ENCODE measurements at regions not wholly inside any gene's neighbourhood (a gene's known extent, or its start where the extent isn't known, plus 50 kb on each side); places are given as distances from the start of the nearest gene placed in this dataset.
"Not testable (repeated sequence)": the region's sequence is repeated elsewhere in the genome, so short reads cannot be mapped to it uniquely, and the experiment has no call there.

DNA sequence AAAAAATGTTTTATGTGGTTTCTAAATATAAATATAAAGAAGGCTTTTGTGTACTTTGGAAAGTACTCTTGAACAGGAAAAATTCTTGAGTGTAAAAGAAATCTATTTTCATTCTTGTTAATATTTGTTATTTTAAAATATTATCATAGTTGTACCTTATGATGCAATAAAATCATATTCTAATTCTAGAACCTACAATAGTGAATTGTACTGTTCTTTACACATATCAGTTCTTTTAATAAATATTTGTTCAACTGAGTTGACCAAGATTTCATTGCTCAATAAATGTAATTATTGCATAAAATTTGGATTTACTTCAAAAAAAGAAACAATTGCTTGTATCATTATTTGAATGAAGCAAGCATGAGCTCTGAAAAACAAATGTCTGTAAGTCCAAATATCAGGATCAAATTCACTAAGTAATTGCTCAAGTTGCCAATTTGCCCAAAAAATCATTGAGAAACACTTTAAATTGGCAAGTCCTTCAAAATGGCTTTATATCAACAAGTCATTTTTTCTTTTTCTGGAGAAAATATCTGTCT lies 191.6 kb upstream of the SLC16A7 start:
- no peak for DNase-seq (ENCODE audit: low spot score)

DNA sequence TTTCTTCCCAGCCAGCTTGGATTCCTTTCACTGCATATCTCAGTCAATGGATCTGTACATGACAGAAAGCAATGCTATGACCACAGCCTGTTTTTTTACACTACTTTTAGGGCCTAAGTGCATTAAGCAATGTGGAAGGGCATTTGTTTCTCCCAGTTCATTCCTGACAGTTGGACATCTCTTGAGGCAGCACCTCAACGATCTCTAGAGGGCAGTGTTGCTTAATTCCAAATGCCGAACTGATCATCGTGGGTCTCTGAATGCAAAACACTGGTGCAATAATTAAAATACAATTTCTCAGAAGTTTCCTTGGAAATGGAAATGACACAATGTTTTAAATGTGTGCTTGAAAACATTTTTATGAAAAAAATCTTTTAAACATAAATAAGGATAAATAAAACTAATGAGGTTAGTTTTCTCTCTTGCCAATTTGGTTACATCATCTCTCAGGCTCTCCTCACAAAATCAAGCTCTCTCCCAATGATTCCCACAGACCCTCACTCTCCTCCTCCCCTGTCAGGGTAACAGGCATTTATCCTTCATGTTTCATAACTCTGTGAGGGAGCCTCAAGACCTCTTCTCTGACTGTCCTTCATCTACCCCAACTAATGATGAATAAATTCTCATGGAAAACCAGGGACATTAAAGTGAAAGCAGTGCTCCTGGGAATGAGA lies 192.4 kb upstream of the SLC16A7 start:
- peak; percentile 80 for DNase-seq (ENCODE audit: low spot score)

DNA sequence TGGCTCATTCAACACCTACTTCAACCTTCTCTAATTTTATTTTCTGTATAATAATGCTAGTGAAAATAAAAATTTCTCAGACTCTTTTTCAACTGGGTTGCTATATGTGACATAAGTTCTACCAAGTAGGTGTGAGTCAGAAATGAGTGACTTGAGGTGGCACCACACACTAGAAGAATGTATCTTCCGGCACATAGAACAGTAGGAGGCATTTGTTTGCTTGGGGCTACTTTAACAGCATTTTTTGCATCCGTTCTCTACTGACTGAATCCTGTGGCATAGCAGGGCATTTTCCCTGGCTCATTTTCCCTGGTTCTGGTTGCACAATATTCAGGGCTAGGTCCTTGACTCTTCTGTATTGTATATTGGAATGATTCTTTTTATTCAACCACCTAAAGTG lies 194.0 kb upstream of the SLC16A7 start:
- DNase-seq (ENCODE audit: low spot score), result no peak

DNA sequence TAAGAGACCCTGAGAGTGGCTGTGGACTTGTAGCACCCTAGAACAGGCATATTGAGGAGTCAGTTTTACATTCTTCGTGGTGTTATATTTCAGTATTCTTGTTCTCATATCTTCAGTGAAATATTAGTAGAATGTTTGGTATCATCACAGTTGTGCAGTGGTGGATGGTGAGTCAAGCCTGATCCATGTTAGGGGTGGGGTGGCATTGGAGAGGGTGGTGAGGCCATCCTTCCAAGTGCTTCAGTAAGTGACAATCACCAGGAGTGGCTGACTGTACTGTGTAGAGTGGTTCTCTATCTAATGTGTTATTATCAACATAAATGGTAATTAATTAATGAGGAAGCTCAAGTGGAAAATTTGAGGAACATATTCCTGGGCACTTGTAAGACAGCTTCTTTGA lies 197.7 kb upstream of the SLC16A7 start:
- DNase-seq (ENCODE audit: low spot score), result no peak

DNA sequence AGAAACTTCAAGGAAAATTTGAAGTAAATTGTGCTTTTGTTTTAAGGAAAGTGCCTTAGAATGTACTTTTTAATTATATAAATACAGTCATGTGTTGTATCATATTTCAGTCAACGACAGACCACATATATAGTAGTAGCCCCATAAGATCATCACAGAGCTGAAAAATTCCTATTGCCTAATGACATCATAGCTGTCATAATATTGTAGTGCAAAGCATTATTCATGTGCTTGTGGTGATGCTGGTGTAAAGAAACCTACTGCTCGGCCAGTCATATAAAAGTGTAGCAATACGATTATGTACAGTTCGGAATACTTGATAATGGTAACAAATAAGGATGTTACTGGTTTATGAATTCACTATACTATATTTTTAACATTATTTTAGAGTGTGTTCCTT lies 198.9 kb upstream of the SLC16A7 start:
- DNase-seq (ENCODE audit: low spot score), result no peak

DNA sequence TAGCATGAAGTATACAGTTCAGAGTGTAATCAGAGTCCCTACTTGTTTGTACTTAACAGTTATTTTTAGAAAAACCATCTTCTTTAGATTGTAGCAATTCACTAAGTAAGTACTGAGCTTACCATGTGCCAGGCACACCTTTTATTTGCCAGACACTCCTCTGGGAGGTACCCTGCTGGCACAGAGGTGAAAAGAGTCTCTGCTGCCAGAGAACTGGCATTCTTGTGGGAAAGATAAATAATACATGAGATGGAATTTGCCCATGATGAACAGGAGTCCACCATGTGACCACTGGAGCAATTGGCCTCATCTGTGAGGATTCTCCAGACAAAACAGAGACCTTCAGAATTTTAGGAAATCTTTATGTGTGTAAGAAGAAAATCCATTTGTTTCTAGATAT lies 199.3 kb upstream of the SLC16A7 start:
- DNase-seq (ENCODE audit: low spot score), result no peak

DNA sequence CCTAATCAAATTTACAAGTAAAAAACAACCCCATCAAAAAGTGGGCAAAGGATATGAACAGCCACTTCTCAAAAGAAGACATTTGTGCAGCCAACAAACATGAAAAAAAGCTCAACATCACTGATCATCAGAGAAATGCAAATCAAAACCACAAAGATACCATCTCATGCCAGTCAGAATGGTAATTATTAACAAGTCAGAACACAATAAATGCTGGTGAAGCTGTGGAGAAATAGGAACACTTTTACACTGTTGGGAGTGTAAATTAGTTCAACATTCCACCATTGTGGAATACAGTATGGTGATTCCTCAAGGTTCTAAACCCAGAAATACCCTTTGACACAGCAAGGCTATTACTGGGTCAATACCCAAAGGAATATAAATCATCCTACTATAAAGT lies 200.5 kb upstream of the SLC16A7 start:
- not testable (repeated sequence) for DNase-seq (ENCODE audit: low spot score)

DNA sequence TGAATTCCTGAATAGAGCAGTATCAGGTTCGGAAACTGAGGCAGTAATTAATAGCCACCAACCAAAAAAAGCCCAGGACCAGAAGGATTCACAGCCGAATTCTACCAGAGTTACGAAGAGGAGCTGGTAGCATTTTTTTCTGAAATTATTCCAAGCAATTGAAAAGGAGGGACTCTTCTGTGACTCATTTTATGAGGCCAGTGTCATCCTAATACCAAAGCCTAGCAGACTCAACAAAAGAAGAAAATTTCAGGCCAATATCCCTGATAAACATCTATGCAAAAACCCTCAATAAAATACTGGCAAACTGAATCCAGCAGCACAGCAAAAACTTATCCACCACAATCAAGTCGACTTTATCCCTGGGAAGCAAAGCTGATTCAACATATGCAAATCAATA lies 202.3 kb upstream of the SLC16A7 start:
- no peak for DNase-seq (ENCODE audit: low spot score)

DNA sequence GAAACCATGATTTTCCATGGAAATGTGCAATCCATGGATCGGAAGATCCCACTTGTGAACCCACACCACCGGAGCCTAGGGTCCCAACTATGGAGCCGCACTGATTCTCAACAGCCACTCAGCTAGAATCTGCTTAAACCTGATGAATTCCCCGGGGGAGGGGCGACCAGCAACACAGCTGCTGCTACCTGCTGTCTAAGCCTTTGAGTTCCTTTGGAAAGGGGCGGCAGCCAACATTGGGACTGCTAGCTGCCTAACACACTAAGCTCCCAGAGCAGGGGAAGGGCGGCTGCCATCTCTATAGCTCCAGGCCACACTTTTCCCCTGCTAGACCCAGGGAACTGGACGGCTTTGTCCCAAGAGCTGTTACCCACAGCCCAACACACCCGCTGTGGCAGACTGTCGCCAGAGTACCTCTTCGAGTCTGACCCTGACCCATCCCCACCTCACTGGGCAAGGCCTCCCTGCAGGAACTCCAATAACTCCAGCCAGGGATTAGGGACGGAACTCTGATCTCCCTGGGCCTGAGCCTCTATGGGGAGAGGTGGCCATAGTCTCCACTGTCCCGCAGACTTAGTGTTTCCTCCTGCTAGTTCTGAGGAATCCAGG lies 205.8 kb upstream of the SLC16A7 start:
- no peak for DNase-seq (ENCODE audit: low spot score)

DNA sequence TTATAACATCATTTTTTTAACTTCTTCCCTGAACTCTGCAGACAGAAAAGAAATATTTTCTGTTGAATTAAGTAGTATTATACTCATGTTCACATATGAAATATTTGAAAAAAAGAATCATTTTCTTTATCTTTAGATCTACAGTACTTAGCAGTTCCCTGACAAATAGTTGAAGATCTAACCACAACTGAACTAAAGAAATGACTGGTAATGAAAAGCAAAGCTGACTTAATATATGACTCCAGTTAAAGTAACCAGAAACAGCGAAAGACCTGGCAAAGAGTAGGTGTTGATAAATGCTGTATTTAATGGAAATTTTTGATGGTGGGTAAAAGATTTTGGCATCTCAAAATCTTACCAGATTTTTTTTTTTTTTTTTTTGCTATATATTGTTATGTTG lies 207.1 kb upstream of the SLC16A7 start:
- DNase-seq (ENCODE audit: low spot score), result no peak

DNA sequence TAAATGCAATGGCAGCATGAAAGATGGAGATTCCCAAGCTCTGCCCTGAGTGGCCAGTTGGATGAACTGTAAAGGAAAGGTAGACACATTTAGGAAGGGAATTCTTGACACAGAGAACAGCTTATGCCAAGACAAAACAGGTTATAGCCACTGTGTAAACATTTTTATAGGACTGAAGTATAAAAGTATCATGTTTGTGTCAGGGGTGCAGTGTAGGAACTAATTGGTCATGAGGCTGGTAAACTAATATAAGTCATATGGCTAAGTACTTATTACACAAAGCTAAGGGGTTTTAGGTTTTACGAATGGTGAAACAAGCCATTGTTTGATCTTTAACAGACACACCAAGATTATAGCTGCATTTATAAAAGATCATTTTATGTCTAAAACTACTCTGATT lies 207.7 kb upstream of the SLC16A7 start:
- no peak for DNase-seq (ENCODE audit: low spot score)

DNA sequence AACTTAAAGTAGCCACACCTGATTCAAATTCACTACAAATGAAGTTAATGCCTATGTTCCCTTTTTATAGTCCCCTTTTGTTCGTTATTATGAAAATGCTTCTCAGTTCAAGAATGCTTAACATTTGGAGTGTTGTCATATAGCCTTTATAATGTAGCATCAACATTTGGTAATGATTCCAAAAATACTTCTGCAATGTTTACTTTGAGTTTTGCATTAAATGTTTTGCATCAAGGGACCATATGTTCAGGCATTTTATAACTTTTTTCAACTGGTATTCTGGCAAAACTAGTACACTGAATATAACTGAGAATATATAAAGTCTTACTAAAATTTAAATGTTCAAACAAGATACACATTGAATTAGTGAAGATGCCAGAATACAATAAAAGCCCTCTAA lies 209.6 kb upstream of the SLC16A7 start:
- no peak for DNase-seq (ENCODE audit: low spot score)

DNA sequence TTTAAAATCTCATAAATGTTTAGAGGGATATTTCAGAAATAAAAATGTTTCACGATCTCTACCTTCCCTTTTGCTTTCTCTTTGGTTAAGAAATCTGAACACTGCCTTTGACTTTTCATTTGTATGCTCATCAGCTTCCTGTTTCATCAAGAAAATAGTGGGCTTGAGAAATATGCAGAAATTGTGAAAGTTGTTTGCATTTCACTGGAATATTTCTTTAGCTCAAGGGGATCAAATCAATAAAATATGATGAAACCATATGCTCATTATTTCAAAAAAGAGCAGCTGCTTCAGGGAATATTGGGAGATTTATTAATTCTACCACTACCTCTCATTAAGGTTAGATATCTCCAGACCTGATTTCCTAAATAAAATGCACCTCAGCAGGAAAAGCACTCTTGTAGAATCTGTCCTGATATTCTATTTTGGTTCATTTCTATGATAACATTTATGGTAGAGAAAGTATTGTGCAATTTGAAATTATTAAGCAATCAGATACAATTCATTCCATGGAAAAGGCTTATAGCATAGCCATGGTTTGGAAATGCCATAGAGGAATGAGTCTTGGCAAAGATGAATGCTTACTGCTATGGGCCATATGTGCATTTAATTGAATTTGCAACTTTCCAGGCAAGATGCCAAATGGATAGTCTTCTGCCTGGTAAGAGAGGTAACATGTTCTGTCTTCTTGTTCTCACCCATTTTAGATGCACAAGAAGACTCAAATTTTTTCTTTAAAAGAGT lies 212.6 kb upstream of the SLC16A7 start:
- DNase-seq (ENCODE audit: low spot score), result no peak

DNA sequence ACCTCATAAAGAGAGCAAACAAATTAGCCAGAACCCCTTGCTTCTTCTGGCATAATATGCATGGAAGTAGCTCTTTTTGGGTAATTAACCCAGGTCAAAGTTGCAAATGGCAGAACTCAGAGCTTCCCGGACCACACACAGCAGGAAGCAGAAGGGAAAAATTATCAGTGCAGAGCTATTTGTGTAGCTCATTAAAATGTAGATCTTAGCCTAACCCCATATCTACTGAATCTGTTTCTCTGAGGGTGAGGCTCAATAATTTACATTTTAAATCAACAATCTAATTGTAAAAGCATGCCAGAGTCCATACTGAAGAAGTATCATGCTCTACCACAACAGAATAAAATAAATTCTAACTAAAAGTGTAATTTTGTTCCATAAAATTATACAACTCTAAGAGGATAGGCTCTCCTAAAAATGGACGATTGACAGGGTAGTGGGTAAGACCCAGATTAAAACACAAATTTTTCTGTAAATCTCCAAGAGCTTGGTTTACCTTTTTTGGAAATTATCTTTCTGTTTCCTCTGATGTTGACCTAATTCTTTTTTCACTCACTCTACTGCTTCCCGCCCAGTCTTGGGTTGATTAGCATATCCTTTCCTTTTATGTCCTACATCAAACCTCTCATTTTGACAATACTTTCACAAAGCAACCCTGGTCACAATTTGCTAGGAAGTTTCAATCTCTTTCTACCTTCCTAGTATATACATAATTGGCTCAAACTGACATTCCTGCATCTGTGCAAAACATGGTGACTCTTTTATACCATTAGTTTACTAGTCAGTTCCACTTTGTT lies 213.3 kb upstream of the SLC16A7 start:
- DNase-seq (ENCODE audit: low spot score), result no peak

DNA sequence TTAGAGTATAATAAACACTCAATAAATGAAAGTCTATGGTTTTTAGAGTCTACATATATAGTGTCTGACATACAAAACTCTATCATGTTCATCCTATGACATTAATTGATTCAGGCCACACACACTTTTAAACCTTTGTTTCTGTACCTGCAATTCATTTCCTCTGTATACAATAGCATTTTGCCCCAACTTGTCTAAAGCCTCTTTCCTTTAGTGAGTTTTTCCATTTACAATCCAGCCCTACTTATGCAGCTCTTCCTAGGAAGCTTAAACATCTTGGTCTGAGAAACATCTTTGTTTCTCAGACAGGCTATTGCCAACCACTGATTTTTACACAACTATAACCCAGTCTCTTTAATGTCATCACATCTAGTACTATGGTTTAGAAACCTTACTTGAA lies 214.7 kb upstream of the SLC16A7 start:
- no peak for DNase-seq (ENCODE audit: low spot score)

DNA sequence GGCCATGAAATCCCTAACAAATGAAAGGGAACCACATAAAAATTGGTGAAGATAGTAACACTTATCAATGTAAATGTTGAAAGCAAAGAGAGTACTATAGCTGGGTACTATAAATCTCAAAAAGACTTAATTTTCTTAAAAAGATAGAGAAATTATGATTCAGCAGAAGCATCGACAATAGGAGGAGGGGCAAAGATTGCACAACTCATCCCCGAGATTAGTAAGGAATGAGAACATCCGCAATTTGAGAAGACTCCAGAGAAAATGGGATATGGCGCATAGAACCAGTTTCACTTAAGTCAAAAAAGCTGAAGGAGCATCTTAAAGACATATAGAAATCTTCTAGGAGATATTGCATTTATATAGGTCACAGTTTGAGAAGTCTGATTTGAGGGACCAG lies 220.2 kb upstream of the SLC16A7 start:
- no peak for DNase-seq (ENCODE audit: low spot score)

DNA sequence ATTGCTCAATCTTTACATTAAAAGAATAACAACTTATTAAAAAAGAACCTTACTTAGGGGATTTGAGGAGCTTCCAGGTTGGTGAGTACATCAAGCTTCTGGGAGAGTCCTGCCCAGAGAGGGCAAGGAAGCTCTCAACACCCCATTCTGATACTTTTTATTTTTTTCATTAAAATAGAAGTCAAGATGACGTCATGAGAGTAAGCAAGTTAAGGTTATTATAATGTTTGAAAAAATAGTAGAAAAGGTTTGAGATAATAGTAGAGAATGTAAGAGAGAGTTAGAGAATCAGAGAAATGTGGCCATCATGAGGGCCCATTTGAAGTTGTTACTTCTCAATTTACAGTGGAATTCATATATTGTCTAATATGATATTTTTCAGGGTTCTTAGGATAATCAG lies 221.0 kb upstream of the SLC16A7 start:
- DNase-seq (ENCODE audit: low spot score), result no peak

DNA sequence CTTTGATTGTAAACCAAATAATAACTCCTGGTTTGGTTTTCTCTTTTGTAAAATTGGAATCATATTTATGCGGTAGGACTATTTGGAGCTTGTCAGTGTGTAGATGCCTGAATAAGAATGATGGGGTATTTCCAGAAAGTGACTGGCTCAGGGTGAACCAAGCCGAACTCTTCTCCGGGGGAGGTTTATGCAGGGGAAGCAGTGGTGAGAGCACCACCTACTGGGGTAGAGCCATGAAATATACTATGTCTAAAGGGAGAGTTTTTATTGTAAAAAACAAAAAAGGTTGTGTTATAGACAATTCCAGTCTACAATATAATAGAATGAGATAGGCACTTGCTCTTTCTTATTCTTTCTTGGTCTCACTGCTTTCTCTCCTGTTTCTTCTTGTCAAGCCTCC lies 222.9 kb upstream of the SLC16A7 start:
- DNase-seq (ENCODE audit: low spot score), result peak; percentile 59

DNA sequence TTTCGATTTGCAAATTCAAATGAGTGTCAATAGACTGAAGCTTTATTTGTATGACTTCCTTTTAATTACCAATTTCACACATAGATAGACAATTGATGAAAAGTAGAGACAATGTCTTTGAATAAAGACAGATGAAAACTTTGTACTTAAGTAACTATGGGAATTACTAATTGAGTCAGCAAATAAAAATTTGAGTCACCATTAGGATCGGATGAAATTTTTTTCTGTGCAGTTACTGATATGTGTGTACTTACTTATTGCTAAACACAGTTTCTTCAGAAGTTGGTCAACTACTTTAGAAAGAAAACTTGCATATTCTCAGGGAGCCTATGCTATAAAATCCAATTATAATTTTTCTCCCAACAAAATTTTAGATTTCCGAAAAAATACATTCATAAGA lies 224.9 kb upstream of the SLC16A7 start:
- no peak for DNase-seq (ENCODE audit: low spot score)

DNA sequence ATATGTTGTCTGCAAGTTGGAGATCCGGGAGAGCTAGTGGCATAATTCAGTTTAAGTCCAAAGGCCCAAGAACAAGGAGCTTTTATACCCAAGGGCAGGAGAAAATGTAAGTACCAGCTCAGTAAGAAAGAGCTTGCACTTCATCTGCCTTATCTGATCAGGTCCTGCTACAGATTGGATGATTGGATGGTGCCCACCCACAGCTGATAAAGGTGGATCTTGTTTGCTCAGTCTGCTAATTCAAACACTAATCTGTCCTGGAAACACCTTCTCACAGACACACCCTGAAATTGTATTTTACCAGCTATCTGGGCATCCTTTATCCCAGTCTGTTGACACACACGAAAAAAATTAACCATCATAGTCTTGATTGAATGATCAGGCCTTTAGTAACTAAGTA lies 230.7 kb upstream of the SLC16A7 start:
- no peak for DNase-seq (ENCODE audit: low spot score)

DNA sequence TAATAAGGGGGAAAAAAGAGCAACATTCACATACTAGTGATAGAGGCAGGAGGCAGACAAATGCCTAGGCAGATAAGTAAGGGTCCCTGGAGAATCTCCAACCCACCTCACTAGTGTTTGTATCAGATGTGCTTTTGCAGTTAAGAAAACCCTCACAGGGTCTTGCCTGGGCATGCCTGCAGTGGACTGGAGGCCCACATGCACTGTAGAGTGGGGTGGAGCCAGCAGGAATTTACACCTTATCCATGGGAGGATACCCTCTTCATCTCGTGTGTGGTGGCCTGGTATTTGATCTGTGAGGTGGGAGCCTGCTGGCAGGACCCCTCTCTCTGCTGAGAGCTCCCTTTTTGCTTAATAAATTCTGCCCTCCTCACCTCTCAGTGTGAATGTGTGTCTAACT lies 238.0 kb upstream of the SLC16A7 start:
- DNase-seq (ENCODE audit: low spot score), result no peak

DNA sequence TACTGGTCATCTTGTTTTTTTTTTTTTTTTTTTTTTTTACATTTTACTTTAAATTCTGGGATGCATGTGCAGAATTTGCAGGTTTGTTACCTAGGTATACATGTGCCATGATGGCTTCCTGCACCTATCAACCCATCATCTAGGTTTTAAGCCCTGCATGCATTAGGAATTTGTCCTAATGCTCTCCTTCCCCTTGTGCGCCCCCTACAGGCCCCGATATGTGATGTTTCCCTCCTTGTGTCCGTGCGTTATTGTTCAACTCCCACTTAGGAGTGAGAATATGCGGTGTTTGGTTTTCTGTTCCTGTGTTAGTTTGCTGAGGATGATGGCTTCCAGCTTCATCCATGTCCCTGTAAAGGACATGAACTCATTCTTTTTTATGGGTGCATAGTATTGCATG lies 249.6 kb upstream of the SLC16A7 start:
- DNase-seq (ENCODE audit: low spot score), result not testable (repeated sequence)
